Esophagus muscularis mucosa (tissue), 4 donors: ENCODE measurements at regions not wholly inside any gene's neighbourhood (a gene's known extent, or its start where the extent isn't known, plus 50 kb on each side); places are given as distances from the start of the nearest gene placed in this dataset.
"Not testable (repeated sequence)": the region's sequence is repeated elsewhere in the genome, so short reads cannot be mapped to it uniquely, and the experiment has no call there.

Source experiments
- DNase-seq: peaks from one replicate; pipeline ENCODE4 v3.0.0-alpha.2; 2017; ENCODE audit errors: extremely low spot score
- H3K27ac ChIP-seq, 4 donors: fragments of 200-600 bp; sonication (generic); replicated peaks in 1 of 4; 1 replicate in 3 of 4; 2 replicates in 1 of 4; pipeline ENCODE4 v1.5.1; 2016 to 2019; ENCODE audit warnings: mild to moderate bottlenecking in 1 of 4
- H3K27me3 ChIP-seq, 4 donors: fragments of 200-600 bp; sonication (generic); one replicate each; pipeline versions ENCODE4 v1.5.1 to v1.6.0; 2016 to 2019
- H3K36me3 ChIP-seq, 4 donors: fragments of 200-600 bp; sonication (generic); one replicate each; pipeline ENCODE4 v1.5.1; 2016 to 2019
- H3K4me1 ChIP-seq, 4 donors: fragments of 200-600 bp; sonication (generic); one replicate each; pipeline ENCODE4 v1.5.1; 2016 to 2019
- H3K4me3 ChIP-seq, 4 donors: fragments of 200-600 bp; sonication (generic); 1 replicate in 2 of 4; 2 replicates in 2 of 4; pipeline ENCODE4 v1.5.1; 2016 to 2019; ENCODE audit warnings: mild to moderate bottlenecking in 4 of 4, moderate library complexity in 1 of 4
- H3K9me3 ChIP-seq, 4 donors: fragments of 200-600 bp; sonication (generic); 1 replicate in 3 of 4; 2 replicates in 1 of 4; pipeline ENCODE4 v1.5.1; 2016 to 2019
- CTCF ChIP-seq, 3 experiments: fragments of 200-600 bp in 2 of 3; fragments of 450-650 bp in 1 of 3; sonication (generic) in 2 of 3; IDR thresholded peaks; one replicate each; pipeline ENCODE4 v1.5.1; 2017 to 2019; ENCODE audit warnings: antibody characterized with exemption in 3 of 3, mild to moderate bottlenecking in 2 of 3, moderate library complexity in 1 of 3
- EP300 ChIP-seq: sonication (generic); formaldehyde crosslinking; IDR thresholded peaks from one replicate; pipeline ENCODE4 v1.6.1; 2017; ENCODE audit warnings: antibody characterized with exemption
- POLR2A ChIP-seq: fragments of 450-650 bp; IDR thresholded peaks from one replicate; pipeline ENCODE4 v1.6.1; 2017; ENCODE audit warnings: antibody characterized with exemption, moderate library complexity, mild to moderate bottlenecking, low read depth
- POLR2AphosphoS5 ChIP-seq, 2 donors: sonication (generic); formaldehyde crosslinking; IDR thresholded peaks; one replicate each; pipeline ENCODE4 v1.6.1; 2017; ENCODE audit warnings: antibody characterized with exemption in 2 of 2
- WGBS: methylation state at CpG from one replicate; pipeline ENCODE4 v1.1.5; 2018; 5-methylcytosine and 5-hydroxymethylcytosine counted together
- intact Hi-C: fragments of 100-400 bp; cut with DNase I; formaldehyde crosslinking; loops from one replicate; pipeline ENCODE4 v1.15.1; 2023

- no peak overlapping the region for H3K4me3 ChIP-seq
- H3K27ac ChIP-seq = no peak overlapping the region
- intact Hi-C loops = no loop called here
- no peaks in the 10 kb centered on the region for H3K36me3 ChIP-seq
- DNase-seq = no peak
- WGBS = 75% methylated on average over 2 of the region's 2 CpGs
- no peaks in the 10 kb centered on the region for H3K4me1 ChIP-seq
- TF ChIP-seq CTCF (IDR thresholded peaks at IDR 0.05) = no peak
- TF ChIP-seq EP300 = no peak
- no peak for TF ChIP-seq POLR2A
- no peak for TF ChIP-seq POLR2AphosphoS5 (IDR thresholded peaks at IDR 0.05)
- no peaks in the 10 kb centered on the region for H3K27me3 ChIP-seq
- H3K9me3 ChIP-seq = no peaks in the 10 kb centered on the region
Observed at GRCh38 chr4:111433441-111433840, 711.8 kb upstream of the FAM241A start.

- H3K9me3 ChIP-seq = no peaks in the 10 kb centered on the region
- H3K27me3 ChIP-seq = no peaks in the 10 kb centered on the region
- 81% methylated on average over 7 of the region's 7 CpGs for WGBS
- no peaks in the 10 kb centered on the region for H3K4me1 ChIP-seq
- H3K36me3 ChIP-seq = no peaks in the 10 kb centered on the region
- H3K27ac ChIP-seq = no peak overlapping the region
- intact Hi-C loops = no loop called here
- TF ChIP-seq CTCF (IDR thresholded peaks at IDR 0.05) (no peak), POLR2AphosphoS5 (IDR thresholded peaks at IDR 0.05) (no peak), POLR2A (no peak)
- no peak for DNase-seq
- H3K4me3 ChIP-seq = no peak overlapping the region
Observed at GRCh38 chr4:111434586-111434985, 710.7 kb upstream of the FAM241A start.

GRCh38 chr4:111435986-111436744 is 709.1 kb upstream of the FAM241A start:
- Histone ChIP-seq H3K4me3 (no peak overlapping the region), H3K36me3 (no peaks in the 10 kb centered on the region), H3K9me3 (no peaks in the 10 kb centered on the region), H3K4me1 (no peaks in the 10 kb centered on the region), H3K27ac (no peak overlapping the region), H3K27me3 (no peaks in the 10 kb centered on the region)
- intact Hi-C loops = no loop called here
- DNase-seq = no peak
- WGBS = 69% methylated on average over 2 of the region's 2 CpGs
- TF ChIP-seq POLR2AphosphoS5 (IDR thresholded peaks at IDR 0.05) (no peak), POLR2A (no peak), EP300 (no peak), CTCF (IDR thresholded peaks at IDR 0.05) (no peak)

- TF ChIP-seq POLR2AphosphoS5 (IDR thresholded peaks at IDR 0.05) = no peak
- no peak for TF ChIP-seq CTCF (IDR thresholded peaks at IDR 0.05)
- no peak for TF ChIP-seq EP300
- TF ChIP-seq POLR2A = no peak
- Histone ChIP-seq H3K27me3 (no peaks in the 10 kb centered on the region), H3K9me3 (no peaks in the 10 kb centered on the region), H3K27ac (no peak overlapping the region), H3K4me1 (no peaks in the 10 kb centered on the region), H3K4me3 (no peak overlapping the region), H3K36me3 (no peaks in the 10 kb centered on the region)
- intact Hi-C loops = no loop called here
- DNase-seq = no peak
- WGBS = 58% methylated on average over 2 of the region's 2 CpGs
Observed at GRCh38 chr4:111441687-111442086, 703.6 kb upstream of the FAM241A start.

GRCh38 chr4:111444836-111445235 is 700.4 kb upstream of the FAM241A start:
- 67% methylated on average over 3 of the region's 3 CpGs for WGBS
- DNase-seq, intact Hi-C loops, H3K27ac ChIP-seq, H3K27me3 ChIP-seq, H3K4me1 ChIP-seq, H3K36me3 ChIP-seq, H3K9me3 ChIP-seq, H3K4me3 ChIP-seq: not testable (repeated sequence)
